ENCODE measurements at regions not wholly inside any gene's neighbourhood (a gene's known extent, or its start where the extent isn't known, plus 50 kb on each side); places are given as distances from the start of the nearest gene placed in this dataset.

DNA sequence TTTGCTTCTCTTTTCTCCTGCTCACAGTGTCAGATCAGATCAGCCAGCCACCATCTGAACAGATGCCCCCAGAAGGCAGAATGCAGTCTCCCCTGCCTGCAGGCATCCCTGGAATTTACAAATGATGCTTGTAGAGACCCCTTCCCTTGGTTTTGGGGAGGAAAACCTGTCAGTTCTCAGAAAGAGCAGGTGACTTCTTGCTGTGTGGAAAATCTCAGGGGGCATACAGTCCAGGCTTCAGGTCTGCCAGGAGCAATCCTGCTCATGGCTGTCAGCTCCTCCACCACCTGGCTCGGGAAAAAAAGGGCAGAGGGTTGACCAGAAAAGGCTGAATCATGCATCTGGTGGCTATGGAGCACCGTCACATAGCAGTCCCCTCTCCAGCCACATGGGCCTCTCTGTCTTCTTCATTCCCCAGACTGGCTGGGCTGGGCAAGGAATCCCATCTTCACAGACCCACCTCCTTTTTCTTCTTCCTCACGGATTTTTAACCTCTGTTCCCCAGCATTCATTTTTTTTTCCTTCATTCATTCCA lies 107.0 kb downstream of the KCNF1 start:
- Histone ChIP-seq H3K9me3 (ENCODE audit: control insufficient read depth, low read length) (no peaks in the 10 kb centered on the region), H3K79me2 (no peaks in the 10 kb centered on the region), H3K9ac (no peak overlapping the region), H3K27ac (no peak overlapping the region), H3K4me2 (ENCODE audit: low read length) (no peak overlapping the region), H3K4me3 (ENCODE audit: low read depth, low read length) (no peak overlapping the region), H2AFZ (no peak overlapping the region), H3K4me1 (no peaks in the 10 kb centered on the region), H3K27me3 (ENCODE audit: control insufficient read depth, insufficient read depth, low read length) (no peaks in the 10 kb centered on the region), H3K36me3 (ENCODE audit: control insufficient read depth, insufficient read depth, low read length) (no peaks in the 10 kb centered on the region)
- TF ChIP-seq CTCF (IDR thresholded peaks at IDR 0.05), result no peak

DNA sequence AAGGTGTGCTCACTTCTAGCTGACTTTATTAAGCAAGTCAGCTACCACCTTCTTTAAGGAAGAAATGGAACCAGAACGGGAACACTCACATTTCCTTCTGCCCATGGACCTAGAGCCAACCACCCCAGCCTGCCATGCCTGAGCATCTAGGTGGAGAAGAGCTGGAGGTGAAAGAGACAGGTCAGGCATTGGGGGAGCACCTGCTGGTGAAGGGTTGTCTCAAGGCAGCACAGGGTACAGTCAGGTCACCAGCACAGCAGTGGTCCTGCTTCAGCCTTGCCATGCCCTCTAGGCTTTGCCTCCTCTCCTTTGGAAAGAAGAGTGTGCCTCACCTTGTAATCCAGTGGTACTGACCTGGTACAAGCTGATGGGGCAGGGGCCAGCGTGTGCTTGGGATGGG lies 107.9 kb downstream of the KCNF1 start:
- Histone ChIP-seq H3K27ac (no peak overlapping the region), H3K9ac (no peak overlapping the region), H3K9me3 (ENCODE audit: control insufficient read depth, low read length) (no peaks in the 10 kb centered on the region), H3K79me2 (no peaks in the 10 kb centered on the region), H3K27me3 (ENCODE audit: control insufficient read depth, insufficient read depth, low read length) (no peaks in the 10 kb centered on the region), H3K4me1 (no peaks in the 10 kb centered on the region), H2AFZ (no peak overlapping the region), H3K4me2 (ENCODE audit: low read length) (no peak overlapping the region), H3K4me3 (ENCODE audit: low read depth, low read length) (no peak overlapping the region), H3K36me3 (ENCODE audit: control insufficient read depth, insufficient read depth, low read length) (no peaks in the 10 kb centered on the region)
- no peak for TF ChIP-seq CTCF (IDR thresholded peaks at IDR 0.05)

DNA sequence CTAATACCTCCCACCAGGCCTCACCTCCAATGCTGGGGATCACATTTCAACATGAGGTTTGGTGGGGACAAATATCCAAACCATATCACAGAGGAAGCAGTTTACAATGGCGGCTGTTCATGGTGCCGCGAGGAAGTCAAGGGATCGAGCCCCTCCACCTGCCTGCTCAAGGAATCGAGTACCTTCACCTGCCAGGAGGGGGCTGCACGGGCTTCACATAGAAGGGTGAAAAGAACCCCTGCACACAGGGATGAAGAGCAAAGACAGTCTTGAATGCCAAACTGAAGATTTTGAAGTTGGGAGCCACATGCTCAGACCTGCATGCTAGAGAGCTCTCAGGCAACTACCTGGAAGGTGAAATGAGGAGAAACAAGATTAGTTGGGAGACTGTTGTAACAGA lies 110.3 kb downstream of the KCNF1 start:
- Histone ChIP-seq H3K36me3 (ENCODE audit: control insufficient read depth, insufficient read depth, low read length) (no peaks in the 10 kb centered on the region), H3K79me2 (no peaks in the 10 kb centered on the region), H3K9ac (no peak overlapping the region), H3K4me3 (ENCODE audit: low read depth, low read length) (no peak overlapping the region), H3K27ac (no peak overlapping the region), H3K4me1 (no peaks in the 10 kb centered on the region), H3K4me2 (ENCODE audit: low read length) (no peak overlapping the region), H3K27me3 (ENCODE audit: control insufficient read depth, insufficient read depth, low read length) (no peaks in the 10 kb centered on the region), H2AFZ (no peak overlapping the region), H3K9me3 (ENCODE audit: control insufficient read depth, low read length) (no peaks in the 10 kb centered on the region)
- no peak for TF ChIP-seq CTCF (IDR thresholded peaks at IDR 0.05)

- H3K36me3 ChIP-seq (ENCODE audit: control insufficient read depth, insufficient read depth, low read length), result no peaks in the 10 kb centered on the region
- no peak overlapping the region for H3K4me3 ChIP-seq (ENCODE audit: low read depth, low read length)
- H3K4me2 ChIP-seq (ENCODE audit: low read length), result no peak overlapping the region
- no peak for TF ChIP-seq CTCF (IDR thresholded peaks at IDR 0.05)
- H3K79me2 ChIP-seq, result no peaks in the 10 kb centered on the region
- H3K27ac ChIP-seq, result no peak overlapping the region
- H3K4me1 ChIP-seq, result no peaks in the 10 kb centered on the region
- no peak overlapping the region for H2AFZ ChIP-seq
- H3K9me3 ChIP-seq (ENCODE audit: control insufficient read depth, low read length), result no peaks in the 10 kb centered on the region
- no peaks in the 10 kb centered on the region for H3K27me3 ChIP-seq (ENCODE audit: control insufficient read depth, insufficient read depth, low read length)
- H3K9ac ChIP-seq, result no peak overlapping the region
Measured at GRCh38 chr2:11022591-11023273, 111.0 kb downstream of the KCNF1 start.
